Osteocyte (in vitro differentiated cells): ENCODE measurements at regions not wholly inside any gene's neighbourhood (a gene's known extent, or its start where the extent isn't known, plus 50 kb on each side); places are given as distances from the start of the nearest gene placed in this dataset.
"Not testable (repeated sequence)": the region's sequence is repeated elsewhere in the genome, so short reads cannot be mapped to it uniquely, and the experiment has no call there.

Source experiments
- DNase-seq: peaks from one replicate; pipeline ENCODE4 v3.0.0; 2021; ENCODE audit warnings: mixed read lengths; ENCODE audit not compliant: unreplicated experiment; ENCODE audit errors: extremely low spot score
- H3K27ac Mint-ChIP-seq: one replicate; pipeline ENCODE4 v1.8.0; 2021; ENCODE audit warnings: mild to moderate bottlenecking, mixed read lengths; ENCODE audit not compliant: unreplicated experiment
- H3K27me3 Mint-ChIP-seq: one replicate; pipeline ENCODE4 v1.8.0; 2021; ENCODE audit warnings: mixed read lengths; ENCODE audit not compliant: unreplicated experiment
- H3K36me3 Mint-ChIP-seq: one replicate; pipeline ENCODE4 v1.8.0; 2021; ENCODE audit warnings: mixed read lengths; ENCODE audit not compliant: unreplicated experiment
- H3K4me1 Mint-ChIP-seq: one replicate; pipeline ENCODE4 v1.8.0; 2021; ENCODE audit warnings: mixed read lengths; ENCODE audit not compliant: unreplicated experiment
- H3K4me3 Mint-ChIP-seq: one replicate; pipeline ENCODE4 v1.8.0; 2021; ENCODE audit warnings: mild to moderate bottlenecking, moderate library complexity, mixed read lengths; ENCODE audit not compliant: unreplicated experiment
- H3K9me3 Mint-ChIP-seq: one replicate; pipeline ENCODE4 v1.8.0; 2021; ENCODE audit warnings: mixed read lengths; ENCODE audit not compliant: unreplicated experiment
- CTCF ChIP-seq: fragments of 200-600 bp; sonication (generic); IDR thresholded peaks from 2 replicates; pipeline ENCODE4 v1.5.0; 2021; ENCODE audit warnings: antibody characterized with exemption, mild to moderate bottlenecking, moderate library complexity

- Mint-ChIP-seq H3K4me1 (peaks cover 34% of the 10 kb centered on the region), H3K27me3 (no peaks in the 10 kb centered on the region), H3K36me3 (no peaks in the 10 kb centered on the region), H3K9me3 (peaks cover 9% of the 10 kb centered on the region), H3K4me3 (no peak overlapping the region), H3K27ac (no peak overlapping the region)
- no peak for DNase-seq
- TF ChIP-seq CTCF: no peak
Observed at GRCh38 chr2:234363647-234364294, 133.1 kb downstream of the ARL4C start.

- Mint-ChIP-seq H3K9me3 (peaks cover 14% of the 10 kb centered on the region), H3K4me3 (no peak overlapping the region), H3K36me3 (no peaks in the 10 kb centered on the region), H3K27ac (no peak overlapping the region), H3K27me3 (no peaks in the 10 kb centered on the region), H3K4me1 (peaks cover 29% of the 10 kb centered on the region)
- TF ChIP-seq CTCF: no peak
- peak; percentile 42 for DNase-seq
Observed at GRCh38 chr2:234363011-234363487, 133.8 kb downstream of the ARL4C start.

GRCh38 chr2:234360313-234360975 is 136.4 kb downstream of the ARL4C start:
- H3K4me3 Mint-ChIP-seq, H3K36me3 Mint-ChIP-seq, H3K27me3 Mint-ChIP-seq, DNase-seq, H3K27ac Mint-ChIP-seq: not testable (repeated sequence)
- Mint-ChIP-seq H3K4me1 (peaks cover 21% of the 10 kb centered on the region), H3K9me3 (peaks cover 14% of the 10 kb centered on the region)

GRCh38 chr2:234357666-234358065 is 139.2 kb downstream of the ARL4C start:
- Mint-ChIP-seq H3K9me3 (peaks cover 21% of the 10 kb centered on the region), H3K27ac (no peak overlapping the region), H3K27me3 (peaks cover 2% of the 10 kb centered on the region)

GRCh38 chr2:234355808-234356365 is 141.0 kb downstream of the ARL4C start:
- no peak overlapping the region for H3K4me3 Mint-ChIP-seq
- H3K36me3 Mint-ChIP-seq: peaks cover 6% of the 10 kb centered on the region
- H3K27ac Mint-ChIP-seq: no peak overlapping the region
- H3K27me3 Mint-ChIP-seq: peaks cover 2% of the 10 kb centered on the region
- H3K9me3 Mint-ChIP-seq: peaks cover 26% of the 10 kb centered on the region
- no peak for DNase-seq
- TF ChIP-seq CTCF: no peak
- H3K4me1 Mint-ChIP-seq: peaks cover 8% of the 10 kb centered on the region

More at GRCh38 chr2:234357666-234358065, 139.2 kb downstream of the ARL4C start:
- no peak for DNase-seq
- no peak for TF ChIP-seq CTCF
- Mint-ChIP-seq H3K4me1 (peaks cover 10% of the 10 kb centered on the region), H3K36me3 (peaks cover 6% of the 10 kb centered on the region), H3K4me3 (no peak overlapping the region)
